DOHH2 (cell line): ENCODE measurements at regions not wholly inside any gene's neighbourhood (a gene's known extent, or its start where the extent isn't known, plus 50 kb on each side); places are given as distances from the start of the nearest gene placed in this dataset.
"Not testable (repeated sequence)": the region's sequence is repeated elsewhere in the genome, so short reads cannot be mapped to it uniquely, and the experiment has no call there.

Source experiments
- CTCF ChIP-seq: fragments of 200-600 bp; sonication (generic); IDR thresholded peaks from one replicate; pipeline ENCODE4 v1.5.1; 2014; ENCODE audit warnings: antibody characterized with exemption, mild to moderate bottlenecking, low read depth, low read length; ENCODE audit not compliant: poor library complexity, severe bottlenecking
- EZH2phosphoT487 ChIP-seq: fragments of 200-600 bp; sonication (generic); IDR thresholded peaks from 2 replicates; pipeline ENCODE4 v1.6.1; 2017; ENCODE audit warnings: borderline replicate concordance, mild to moderate bottlenecking, antibody characterized with exemption, low read length, moderate library complexity, mixed read lengths

- TF ChIP-seq CTCF, EZH2phosphoT487: not testable (repeated sequence)
Measured at GRCh38 chr1:146599906-146600305, 338.2 kb upstream of the NBPF12 start.
